ENCODE measurements at regions not wholly inside any gene's neighbourhood (a gene's known extent, or its start where the extent isn't known, plus 50 kb on each side); places are given as distances from the start of the nearest gene placed in this dataset.

GRCh38 chr4:183790661-183791060, 114.4 kb upstream of the STOX2 start:
- TF ChIP-seq CTCF (IDR thresholded peaks at IDR 0.05; ENCODE audit: low read depth, low read length, poor library complexity, severe bottlenecking): no peak
- no peak for TF ChIP-seq EZH2phosphoT487 (IDR thresholded peaks at IDR 0.05; ENCODE audit: borderline replicate concordance, low read length)
- no peaks in the 10 kb centered on the region for H3K79me2 ChIP-seq (ENCODE audit: control insufficient read depth, low read length)
- H3K9me2 ChIP-seq (replicated peaks; ENCODE audit: control insufficient read depth, low read length): no peaks in the 10 kb centered on the region

GRCh38 chr4:183797011-183797444, 108.1 kb upstream of the STOX2 start:
- H3K36me3 ChIP-seq (ENCODE audit: control insufficient read depth, low read length): no peaks in the 10 kb centered on the region
- H3K27ac ChIP-seq (ENCODE audit: low read depth, low read length): no peak overlapping the region
- TF ChIP-seq CTCF (IDR thresholded peaks at IDR 0.05; ENCODE audit: low read depth, low read length, poor library complexity, severe bottlenecking): no peak
- no peak for TF ChIP-seq EZH2phosphoT487 (IDR thresholded peaks at IDR 0.05; ENCODE audit: borderline replicate concordance, low read length)
- H3F3A ChIP-seq (ENCODE audit: control insufficient read depth, insufficient read depth): no peaks in the 10 kb centered on the region
- no peaks in the 10 kb centered on the region for H3K27me3 ChIP-seq (ENCODE audit: control insufficient read depth, low read length)
- no peak overlapping the region for H3K4me2 ChIP-seq (ENCODE audit: low read length)
- H3K9me2 ChIP-seq (replicated peaks; ENCODE audit: control insufficient read depth, low read length): no peaks in the 10 kb centered on the region
- H3K79me2 ChIP-seq (ENCODE audit: control insufficient read depth, low read length): no peaks in the 10 kb centered on the region
- H4K20me1 ChIP-seq (ENCODE audit: control insufficient read depth, insufficient read depth, low read depth, low read length): no peaks in the 10 kb centered on the region
- no peak overlapping the region for H3K4me3 ChIP-seq (ENCODE audit: low read length)
- H3K9me3 ChIP-seq (ENCODE audit: control insufficient read depth, insufficient read depth, low read length): no peaks in the 10 kb centered on the region
- no peaks in the 10 kb centered on the region for H3K4me1 ChIP-seq (ENCODE audit: control insufficient read depth, low read length)

More at GRCh38 chr4:183790661-183791060, 114.4 kb upstream of the STOX2 start:
- Histone ChIP-seq H3K4me2 (ENCODE audit: low read length) (no peak overlapping the region), H3K27me3 (ENCODE audit: control insufficient read depth, low read length) (no peaks in the 10 kb centered on the region), H3K9me3 (ENCODE audit: control insufficient read depth, insufficient read depth, low read length) (no peaks in the 10 kb centered on the region), H3F3A (ENCODE audit: control insufficient read depth, insufficient read depth) (no peaks in the 10 kb centered on the region), H3K4me3 (ENCODE audit: low read length) (no peak overlapping the region), H3K36me3 (ENCODE audit: control insufficient read depth, low read length) (no peaks in the 10 kb centered on the region), H4K20me1 (ENCODE audit: control insufficient read depth, insufficient read depth, low read depth, low read length) (no peaks in the 10 kb centered on the region), H3K4me1 (ENCODE audit: control insufficient read depth, low read length) (no peaks in the 10 kb centered on the region), H3K27ac (ENCODE audit: low read depth, low read length) (no peak overlapping the region)

GRCh38 chr4:183797445-183798300, 107.4 kb upstream of the STOX2 start:
- Histone ChIP-seq H3K4me3 (ENCODE audit: low read length) (no peak overlapping the region), H3K27ac (ENCODE audit: low read depth, low read length) (no peak overlapping the region), H3K9me2 (replicated peaks; ENCODE audit: control insufficient read depth, low read length) (no peaks in the 10 kb centered on the region), H3K36me3 (ENCODE audit: control insufficient read depth, low read length) (no peaks in the 10 kb centered on the region), H3K27me3 (ENCODE audit: control insufficient read depth, low read length) (no peaks in the 10 kb centered on the region), H3K4me2 (ENCODE audit: low read length) (no peak overlapping the region), H3K4me1 (ENCODE audit: control insufficient read depth, low read length) (no peaks in the 10 kb centered on the region), H3F3A (ENCODE audit: control insufficient read depth, insufficient read depth) (no peaks in the 10 kb centered on the region), H3K79me2 (ENCODE audit: control insufficient read depth, low read length) (no peaks in the 10 kb centered on the region), H4K20me1 (ENCODE audit: control insufficient read depth, insufficient read depth, low read depth, low read length) (no peaks in the 10 kb centered on the region), H3K9me3 (ENCODE audit: control insufficient read depth, insufficient read depth, low read length) (no peaks in the 10 kb centered on the region)
- TF ChIP-seq EZH2phosphoT487 (IDR thresholded peaks at IDR 0.05; ENCODE audit: borderline replicate concordance, low read length) (no peak), CTCF (IDR thresholded peaks at IDR 0.05; ENCODE audit: low read depth, low read length, poor library complexity, severe bottlenecking) (no peak)

All from DOHH2 (cell line).